Chondrocyte (in vitro differentiated cells): ENCODE measurements at regions not wholly inside any gene's neighbourhood (a gene's known extent, or its start where the extent isn't known, plus 50 kb on each side); places are given as distances from the start of the nearest gene placed in this dataset.

Source experiments
- DNase-seq: peaks from one replicate; pipeline ENCODE4 v3.0.0; 2021; ENCODE audit warnings: mixed read lengths, low spot score
- H3K27ac Mint-ChIP-seq: one replicate; pipeline ENCODE4 v1.8.0; 2021; ENCODE audit warnings: mild to moderate bottlenecking, moderate library complexity, mixed read lengths; ENCODE audit not compliant: unreplicated experiment
- H3K27me3 Mint-ChIP-seq: 2 replicates; pipeline ENCODE4 v1.8.0; 2021; ENCODE audit warnings: low read depth, mixed read lengths
- H3K36me3 Mint-ChIP-seq: 2 replicates; pipeline ENCODE4 v1.8.0; 2021; ENCODE audit warnings: low read depth, mixed read lengths
- H3K4me1 Mint-ChIP-seq: 2 replicates; pipeline ENCODE4 v1.8.0; 2021; ENCODE audit warnings: low read depth, mild to moderate bottlenecking, mixed read lengths
- H3K4me3 Mint-ChIP-seq: one replicate; pipeline ENCODE4 v1.8.0; 2021; ENCODE audit warnings: mild to moderate bottlenecking, moderate library complexity, mixed read lengths; ENCODE audit not compliant: unreplicated experiment
- H3K9me3 Mint-ChIP-seq: 2 replicates; pipeline ENCODE4 v1.8.0; 2021; ENCODE audit warnings: low read depth, mixed read lengths
- TF ChIP-seq, protein P1 (sequence below): fragments of 200-600 bp; sonication (generic); IDR thresholded peaks from 2 replicates; pipeline ENCODE4 v1.5.0; 2021; ENCODE audit warnings: antibody characterized with exemption, mild to moderate bottlenecking, moderate library complexity

DNA sequence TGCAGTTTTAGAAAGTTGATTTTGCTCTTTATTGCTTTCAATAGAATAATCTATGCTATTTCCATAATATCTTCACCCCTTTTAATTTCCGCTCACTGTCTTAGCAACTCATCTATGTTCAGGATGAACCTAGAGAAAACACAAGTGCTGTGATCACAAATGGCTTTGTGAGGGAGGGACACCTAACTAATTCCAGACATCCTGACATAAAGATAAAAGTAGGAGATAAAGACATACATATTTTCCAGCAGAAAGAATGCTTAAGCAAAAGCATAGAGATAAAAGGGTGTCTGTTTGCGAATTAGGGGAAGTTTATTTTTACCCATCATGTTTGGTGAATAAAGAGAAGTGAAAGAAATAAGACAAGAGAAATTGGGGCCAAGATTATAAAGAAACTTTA is 254.2 kb downstream of the KCNJ2 start:
- H3K4me3 Mint-ChIP-seq = no peak overlapping the region
- H3K36me3 Mint-ChIP-seq = no peaks in the 10 kb centered on the region
- no peaks in the 10 kb centered on the region for H3K4me1 Mint-ChIP-seq
- no peak overlapping the region for H3K27ac Mint-ChIP-seq
- H3K27me3 Mint-ChIP-seq = peaks cover 22% of the 10 kb centered on the region
- TF ChIP-seq, protein P1, sequence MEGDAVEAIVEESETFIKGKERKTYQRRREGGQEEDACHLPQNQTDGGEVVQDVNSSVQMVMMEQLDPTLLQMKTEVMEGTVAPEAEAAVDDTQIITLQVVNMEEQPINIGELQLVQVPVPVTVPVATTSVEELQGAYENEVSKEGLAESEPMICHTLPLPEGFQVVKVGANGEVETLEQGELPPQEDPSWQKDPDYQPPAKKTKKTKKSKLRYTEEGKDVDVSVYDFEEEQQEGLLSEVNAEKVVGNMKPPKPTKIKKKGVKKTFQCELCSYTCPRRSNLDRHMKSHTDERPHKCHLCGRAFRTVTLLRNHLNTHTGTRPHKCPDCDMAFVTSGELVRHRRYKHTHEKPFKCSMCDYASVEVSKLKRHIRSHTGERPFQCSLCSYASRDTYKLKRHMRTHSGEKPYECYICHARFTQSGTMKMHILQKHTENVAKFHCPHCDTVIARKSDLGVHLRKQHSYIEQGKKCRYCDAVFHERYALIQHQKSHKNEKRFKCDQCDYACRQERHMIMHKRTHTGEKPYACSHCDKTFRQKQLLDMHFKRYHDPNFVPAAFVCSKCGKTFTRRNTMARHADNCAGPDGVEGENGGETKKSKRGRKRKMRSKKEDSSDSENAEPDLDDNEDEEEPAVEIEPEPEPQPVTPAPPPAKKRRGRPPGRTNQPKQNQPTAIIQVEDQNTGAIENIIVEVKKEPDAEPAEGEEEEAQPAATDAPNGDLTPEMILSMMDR = no peak
- no peak for DNase-seq
- H3K9me3 Mint-ChIP-seq = no peaks in the 10 kb centered on the region

DNA sequence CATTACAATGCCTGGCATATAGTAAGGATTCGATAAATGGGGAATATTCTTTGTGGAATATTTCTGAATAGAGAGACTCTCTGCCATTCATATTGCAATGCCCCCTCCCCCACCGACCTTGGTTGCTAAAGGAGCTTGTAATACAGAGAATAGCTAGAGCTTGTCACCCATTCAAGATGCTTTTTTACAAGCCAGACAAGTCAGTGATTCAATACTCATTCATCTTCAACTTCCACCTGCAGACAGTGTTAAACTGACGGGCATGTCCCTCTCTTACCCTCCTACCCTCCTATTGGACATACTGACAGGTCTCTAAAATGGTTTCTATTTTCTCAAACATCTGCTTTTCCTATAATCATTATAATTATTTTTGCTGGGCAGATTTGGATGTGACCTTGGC is 257.4 kb downstream of the KCNJ2 start:
- H3K9me3 Mint-ChIP-seq = no peaks in the 10 kb centered on the region
- H3K4me3 Mint-ChIP-seq = no peak overlapping the region
- peaks cover 20% of the 10 kb centered on the region for H3K27me3 Mint-ChIP-seq
- H3K36me3 Mint-ChIP-seq = no peaks in the 10 kb centered on the region
- TF ChIP-seq, protein P1 = no peak
- no peak overlapping the region for H3K27ac Mint-ChIP-seq
- H3K4me1 Mint-ChIP-seq = no peaks in the 10 kb centered on the region
- DNase-seq = no peak

DNA sequence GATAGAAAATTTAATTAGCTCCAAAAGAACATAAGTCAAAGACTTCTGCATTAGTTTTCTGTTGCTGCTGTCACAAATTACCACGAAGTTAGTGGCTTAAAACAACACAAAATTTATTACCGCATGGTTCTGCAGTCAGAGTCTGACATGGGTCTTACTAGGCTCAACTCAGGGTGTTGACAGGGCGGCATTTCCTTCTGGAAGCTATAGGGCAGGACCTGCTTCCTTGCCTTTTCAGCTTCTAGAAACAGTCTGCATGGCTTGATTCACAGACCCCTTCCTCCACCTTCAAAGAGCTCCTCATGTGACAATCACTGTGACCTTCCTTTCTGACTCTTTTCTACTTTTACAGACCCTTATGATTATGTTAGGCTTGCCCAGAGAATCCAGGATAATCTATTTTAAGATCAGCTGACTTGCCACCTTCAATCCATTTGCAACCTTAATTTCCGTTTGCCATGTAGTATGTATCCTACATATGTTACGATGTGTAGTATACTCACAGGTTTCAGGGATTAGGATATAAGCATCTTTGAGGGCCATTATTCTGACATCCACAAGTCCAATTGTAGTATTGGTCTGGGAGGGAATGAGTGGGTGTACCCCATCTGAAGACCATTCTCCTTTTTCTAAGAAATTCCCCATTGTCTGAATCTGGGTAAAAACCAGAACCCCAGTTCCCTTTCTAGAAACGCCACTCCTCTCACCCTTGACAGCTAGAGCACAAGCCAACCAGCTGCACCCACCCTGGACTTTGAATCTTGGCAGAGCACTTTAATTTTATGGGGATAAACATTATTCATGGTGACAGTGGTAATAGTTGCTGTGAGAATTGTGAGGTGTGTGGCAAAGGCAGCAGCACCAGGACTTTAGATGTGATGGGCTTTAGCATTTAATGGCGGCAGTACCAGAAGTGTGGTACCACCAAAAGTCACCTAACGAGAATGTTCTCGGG is 265.5 kb downstream of the KCNJ2 start:
- TF ChIP-seq, protein P1 = no peak
- no peaks in the 10 kb centered on the region for H3K36me3 Mint-ChIP-seq
- H3K4me1 Mint-ChIP-seq = no peaks in the 10 kb centered on the region
- DNase-seq = no peak
- no peak overlapping the region for H3K4me3 Mint-ChIP-seq
- no peak overlapping the region for H3K27ac Mint-ChIP-seq
- peaks cover 15% of the 10 kb centered on the region for H3K27me3 Mint-ChIP-seq
- no peaks in the 10 kb centered on the region for H3K9me3 Mint-ChIP-seq

DNA sequence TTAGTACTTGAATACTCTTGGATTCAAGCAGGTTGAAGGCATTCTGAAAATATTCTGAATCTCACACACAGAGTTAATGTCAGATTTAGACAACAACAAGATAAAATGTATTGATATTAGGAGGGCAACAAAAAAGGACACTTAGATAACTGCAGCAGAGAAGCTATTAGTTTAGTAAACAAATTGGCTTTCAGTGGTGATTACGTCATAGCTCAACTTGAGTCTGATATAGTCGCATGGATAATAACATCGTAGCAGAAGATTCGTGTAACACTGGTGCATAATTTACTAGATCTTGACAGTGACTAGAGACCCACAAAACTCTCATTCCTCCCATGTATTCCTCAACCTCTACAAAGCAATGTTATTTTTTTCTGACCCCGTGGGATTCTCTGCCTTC is 268.3 kb downstream of the KCNJ2 start:
- TF ChIP-seq, protein P1 = no peak
- no peaks in the 10 kb centered on the region for H3K36me3 Mint-ChIP-seq
- no peaks in the 10 kb centered on the region for H3K4me1 Mint-ChIP-seq
- H3K4me3 Mint-ChIP-seq = no peak overlapping the region
- no peaks in the 10 kb centered on the region for H3K9me3 Mint-ChIP-seq
- DNase-seq = no peak
- H3K27ac Mint-ChIP-seq = no peak overlapping the region
- H3K27me3 Mint-ChIP-seq = peaks cover 18% of the 10 kb centered on the region

DNA sequence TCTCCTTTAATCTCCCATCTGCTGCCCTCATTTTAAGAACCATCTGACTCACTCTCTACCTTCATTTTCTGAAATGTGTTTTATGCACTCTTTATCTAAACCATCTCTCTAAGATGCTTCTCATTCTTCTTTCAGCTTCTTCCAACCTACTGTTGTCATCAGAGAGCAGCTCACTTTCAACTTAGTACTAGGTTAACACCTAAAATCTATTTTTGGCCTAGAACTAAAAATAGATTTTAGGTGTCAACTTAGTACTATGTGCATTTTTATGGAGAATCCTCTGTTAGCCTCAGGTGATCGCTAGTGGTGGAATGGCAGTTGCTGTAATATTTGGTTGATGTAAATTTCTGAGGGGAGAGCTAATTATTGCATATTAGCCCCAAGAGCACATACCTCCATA is 277.1 kb downstream of the KCNJ2 start:
- Mint-ChIP-seq H3K4me1 (peaks cover 12% of the 10 kb centered on the region), H3K27me3 (peaks cover 2% of the 10 kb centered on the region), H3K4me3 (no peak overlapping the region), H3K36me3 (peaks cover 3% of the 10 kb centered on the region), H3K9me3 (peaks cover 17% of the 10 kb centered on the region), H3K27ac (no peak overlapping the region)
- DNase-seq = no peak
- TF ChIP-seq, protein P1 = no peak
